ENCODE measurements at regions not wholly inside any gene's neighbourhood (a gene's known extent, or its start where the extent isn't known, plus 50 kb on each side); places are given as distances from the start of the nearest gene placed in this dataset.

DNA sequence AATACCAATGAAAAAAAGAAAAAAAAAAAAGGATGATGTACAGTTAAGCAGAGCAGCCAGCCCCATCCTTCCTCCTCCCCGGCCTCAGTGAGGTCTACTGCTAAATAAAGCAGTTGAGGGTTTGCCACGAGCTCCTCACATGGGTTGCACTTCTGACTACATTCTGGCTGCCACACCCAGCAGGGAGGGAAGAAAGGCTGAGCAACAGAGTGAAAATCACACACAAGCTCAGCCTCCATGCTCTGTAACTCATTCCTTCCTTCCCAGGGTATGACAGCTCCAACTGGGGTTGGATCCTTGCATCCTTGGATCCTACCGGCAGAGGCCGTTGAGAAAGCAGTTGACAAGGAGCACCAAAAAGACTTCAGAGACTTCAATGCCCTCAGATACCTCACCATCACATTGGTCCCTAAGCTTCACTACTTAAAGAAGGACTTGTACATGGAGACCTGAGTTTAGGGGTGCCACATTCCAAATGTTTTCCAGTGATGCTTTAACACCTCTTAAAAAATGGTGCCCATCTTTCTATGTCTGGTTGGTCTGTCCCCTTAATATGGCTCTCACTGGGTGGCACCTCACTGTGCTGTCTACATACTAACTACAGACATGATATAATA lies 52.9 kb upstream of the PIK3CG start:
- DNase-seq: no peak

DNA sequence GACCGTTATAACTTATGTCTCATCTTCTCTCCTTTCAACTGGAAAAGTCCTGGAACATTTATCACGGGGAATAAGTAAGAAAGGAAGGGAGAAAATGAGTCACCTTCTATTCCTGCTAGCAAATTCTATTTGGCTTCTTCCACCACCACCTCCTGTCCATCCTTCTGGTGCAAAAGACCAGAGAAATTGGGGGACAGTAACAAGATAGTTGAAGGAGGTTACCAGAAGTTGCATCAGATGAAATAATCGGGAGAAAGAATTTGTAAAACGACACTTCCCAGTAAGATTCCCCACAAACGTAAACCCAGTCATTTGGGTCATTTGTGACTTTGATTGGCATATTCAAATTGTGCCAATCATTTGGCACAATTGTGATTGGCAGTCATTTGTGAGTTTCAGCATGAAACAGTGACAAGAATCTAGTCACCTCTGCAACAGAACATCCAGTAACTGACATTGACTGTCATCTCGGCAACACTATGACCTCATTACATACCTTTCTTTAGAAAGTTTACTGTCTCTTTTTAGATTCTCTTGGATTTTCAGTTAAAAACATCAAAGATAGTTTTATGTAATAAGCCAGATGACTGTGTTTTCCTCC lies 51.3 kb upstream of the PIK3CG start:
- no peak for DNase-seq

DNA sequence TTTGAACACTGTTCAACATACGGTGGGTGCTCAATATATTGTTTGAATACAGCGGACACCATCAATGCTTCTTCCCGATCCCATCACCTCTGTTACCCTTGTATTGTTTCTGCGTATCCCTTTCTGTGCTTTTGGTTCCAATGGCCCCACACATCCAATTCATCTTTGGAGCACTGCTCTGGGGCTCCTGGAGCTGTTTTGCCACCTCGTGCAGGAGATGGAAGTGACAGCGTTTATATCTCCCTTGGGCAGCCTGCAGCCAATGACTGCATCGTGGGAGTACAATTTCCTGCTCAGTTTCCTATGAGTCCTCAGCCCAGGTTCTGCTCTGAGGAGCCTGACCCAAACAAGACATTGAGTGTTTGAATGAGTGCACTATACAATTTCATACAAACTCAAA lies 50.2 kb upstream of the PIK3CG start:
- DNase-seq: no peak
